Neuronal stem cell (in vitro differentiated cells): ENCODE measurements at regions not wholly inside any gene's neighbourhood (a gene's known extent, or its start where the extent isn't known, plus 50 kb on each side); places are given as distances from the start of the nearest gene placed in this dataset.
A peak's percentile ranks its signal among the peaks of the same experiment; 100 is the strongest.

Experiments
- DNase-seq: peaks from one replicate; pipeline ENCODE4 v3.0.0-alpha.2; 2013; ENCODE audit warnings: low spot score
- H2AFZ ChIP-seq: one replicate; pipeline ENCODE4 v1.6.1; 2013; ENCODE audit warnings: mild to moderate bottlenecking, low read length, inconsistent platforms
- H2AK5ac ChIP-seq: 2 replicates; pipeline ENCODE4 v1.6.1; 2013; ENCODE audit warnings: low read depth, mild to moderate bottlenecking, inconsistent platforms, low read length, moderate library complexity, mixed read lengths
- H2BK120ac ChIP-seq: 2 replicates; pipeline ENCODE4 v1.6.1; 2013; ENCODE audit warnings: low read depth, mild to moderate bottlenecking, inconsistent platforms, low read length, moderate library complexity, mixed read lengths
- H2BK12ac ChIP-seq: one replicate; pipeline ENCODE4 v1.6.1; 2013; ENCODE audit warnings: low read length, inconsistent platforms
- H2BK15ac ChIP-seq: 2 replicates; pipeline ENCODE4 v1.6.1; 2013; ENCODE audit warnings: mild to moderate bottlenecking, low read length, inconsistent platforms, mixed read lengths
- H2BK5ac ChIP-seq: one replicate; pipeline ENCODE4 v1.6.1; 2013; ENCODE audit warnings: inconsistent platforms, mild to moderate bottlenecking, low read length, moderate library complexity
- H3K14ac ChIP-seq: one replicate; pipeline ENCODE4 v1.6.1; 2013; ENCODE audit warnings: low read length, inconsistent platforms
- H3K18ac ChIP-seq: 2 replicates; pipeline ENCODE4 v1.6.1; 2013; ENCODE audit warnings: low read length, inconsistent platforms
- H3K23ac ChIP-seq: 2 replicates; pipeline ENCODE4 v1.6.1; 2013; ENCODE audit warnings: low read depth, mild to moderate bottlenecking, mixed read lengths, low read length, inconsistent platforms; ENCODE audit not compliant: poor library complexity
- H3K27ac ChIP-seq: replicated peaks from 3 replicates; pipeline ENCODE4 v1.5.1; 2013; ENCODE audit warnings: low read length, inconsistent platforms
- H3K27me3 ChIP-seq, 3 experiments: 2 replicates each; pipeline ENCODE4 v1.6.1; 2013; ENCODE audit warnings: low read length in 3 of 3, mild to moderate bottlenecking in 2 of 3, inconsistent platforms in 1 of 3, low read depth in 1 of 3, mixed read lengths in 1 of 3, moderate library complexity in 1 of 3; ENCODE audit not compliant: control insufficient read depth in 3 of 3, insufficient read depth in 3 of 3
- H3K36me3 ChIP-seq, 2 donors: replicated peaks in 1 of 2; 2 replicates each; pipeline ENCODE4 v1.6.1; 2013; ENCODE audit warnings: low read length in 2 of 2; ENCODE audit not compliant: control insufficient read depth in 2 of 2, insufficient read depth in 2 of 2
- H3K4ac ChIP-seq: 2 replicates; pipeline ENCODE4 v1.6.1; 2013; ENCODE audit warnings: inconsistent platforms, mild to moderate bottlenecking, low read length, moderate library complexity
- H3K4me1 ChIP-seq, 2 donors: 1 replicate in 1 of 2; 2 replicates in 1 of 2; pipeline ENCODE4 v1.6.1; 2013; ENCODE audit warnings: low read length in 2 of 2, low read depth in 1 of 2; ENCODE audit not compliant: control insufficient read depth in 2 of 2, insufficient read depth in 1 of 2
- H3K4me2 ChIP-seq: one replicate; pipeline ENCODE4 v1.6.1; 2013; ENCODE audit warnings: mild to moderate bottlenecking, low read length, inconsistent platforms; ENCODE audit not compliant: insufficient read depth, poor library complexity, severe bottlenecking
- H3K4me3 ChIP-seq, 2 donors: 2 replicates each; pipeline ENCODE4 v1.5.1; 2013; ENCODE audit warnings: low read length in 2 of 2, mild to moderate bottlenecking in 2 of 2, inconsistent platforms in 1 of 2, moderate library complexity in 1 of 2
- H3K79me1 ChIP-seq: one replicate; pipeline ENCODE4 v1.6.1; 2013; ENCODE audit warnings: low read depth, mild to moderate bottlenecking, inconsistent platforms, low read length, moderate library complexity
- H3K9ac ChIP-seq: one replicate; pipeline ENCODE4 v1.6.1; 2013; ENCODE audit warnings: mild to moderate bottlenecking, low read depth, low read length, inconsistent platforms; ENCODE audit not compliant: poor library complexity
- H3K9me3 ChIP-seq, 2 donors: replicated peaks in 1 of 2; 2 replicates each; pipeline versions ENCODE3 to v1.6.1; 2013; ENCODE audit warnings: low read length in 2 of 2, mild to moderate bottlenecking in 2 of 2, inconsistent platforms in 1 of 2, low read depth in 1 of 2, mixed read lengths in 1 of 2, moderate library complexity in 1 of 2; ENCODE audit not compliant: control insufficient read depth in 2 of 2, insufficient read depth in 1 of 2
- H4K8ac ChIP-seq: one replicate; pipeline ENCODE4 v1.6.1; 2013; ENCODE audit warnings: low read depth, mild to moderate bottlenecking, inconsistent platforms, low read length, moderate library complexity
- H4K91ac ChIP-seq: one replicate; pipeline ENCODE4 v1.6.1; 2013; ENCODE audit warnings: low read length, low read depth, mild to moderate bottlenecking, inconsistent platforms; ENCODE audit not compliant: poor library complexity
- WGBS, 2 donors: extraction: QIAGEN DNeasy Blood & Tissue Kit; methylation state at CpG; one replicate each; pipeline ENCODE4 v1.1.7; 2013; ENCODE audit warnings: missing lambda C conversion rate in 2 of 2, mixed read lengths in 1 of 2; ENCODE audit not compliant: insufficient read length in 2 of 2, insufficient replicate concordance in 1 of 2; ENCODE audit errors: extremely low coverage in 2 of 2; 5-methylcytosine and 5-hydroxymethylcytosine counted together

DNA sequence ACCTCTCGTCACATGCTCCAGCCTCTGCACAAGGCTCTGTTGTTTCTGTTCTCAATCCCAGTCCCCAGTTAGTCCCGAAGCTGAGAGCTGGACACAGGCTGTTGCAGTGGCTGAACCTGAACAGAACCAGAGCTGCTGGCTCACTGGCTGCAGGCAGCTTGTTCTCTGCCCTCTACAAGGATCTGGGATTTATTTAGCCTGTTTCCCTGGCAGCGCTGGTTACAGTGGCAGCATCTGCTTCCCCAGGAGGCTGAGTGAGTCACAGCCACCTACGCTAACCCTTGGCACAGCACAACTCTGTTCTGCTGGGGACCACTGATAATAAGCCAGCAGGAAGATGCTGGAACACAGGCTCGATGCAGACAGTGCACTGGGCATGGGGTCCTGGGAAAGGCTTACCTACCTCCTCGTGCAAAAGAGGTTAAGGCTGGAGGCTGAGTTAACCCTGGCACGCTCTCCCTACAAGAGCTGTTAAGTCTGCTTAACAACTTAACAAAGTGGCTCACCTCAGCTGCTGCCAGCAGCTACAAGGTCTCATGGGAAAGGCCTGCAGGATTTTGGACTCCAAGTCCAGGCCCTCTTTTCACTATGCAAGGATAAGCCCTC lies 299.6 kb downstream of the PCNX1 start:
- no CpG with 5 or more reads among the region's 7 CpGs for WGBS, 2 donors

DNA sequence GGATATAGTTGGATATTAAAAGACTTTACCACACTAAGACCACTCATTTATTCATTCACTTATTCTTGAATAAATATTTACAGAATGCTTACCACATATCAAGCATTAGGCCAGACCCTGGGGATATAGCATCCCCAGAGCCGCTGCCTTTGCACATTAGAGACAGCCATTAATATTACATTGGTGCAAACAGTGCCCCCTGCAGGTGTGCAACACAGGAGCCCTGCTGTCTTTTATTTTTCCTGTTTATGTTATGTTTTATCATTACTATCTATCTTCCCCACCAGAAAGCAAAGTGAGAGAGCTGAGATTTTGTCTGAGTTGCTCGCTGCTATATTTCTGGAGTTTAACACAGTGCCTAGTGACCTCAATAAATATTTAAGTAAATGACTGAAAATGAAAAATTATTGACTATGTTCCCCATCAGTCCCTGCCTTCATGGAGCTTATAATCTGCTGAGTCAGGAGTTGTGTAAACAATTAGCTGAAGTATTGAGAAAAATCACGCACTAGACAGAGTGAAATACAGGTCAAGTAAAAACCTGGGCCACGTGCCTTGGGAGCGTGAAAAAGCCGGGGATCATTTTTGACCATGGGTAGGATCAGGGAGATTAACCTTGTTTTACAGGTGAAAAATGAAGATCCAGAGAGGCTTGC lies 301.6 kb downstream of the PCNX1 start:
- no peak for DNase-seq
- Histone ChIP-seq H3K4ac (no peak overlapping the region), H4K91ac (no peak overlapping the region), H3K27ac (no peak overlapping the region), H3K23ac (no peak overlapping the region), H3K18ac (no peak overlapping the region), H3K4me3 (no peak overlapping the region), H3K79me1 (no peaks in the 10 kb centered on the region), H2BK12ac (no peak overlapping the region), H2AFZ (no peak overlapping the region), H3K9ac (no peak overlapping the region), H3K4me2 (no peak overlapping the region), H3K4me1 (peaks cover 4 to 6% of the 10 kb centered on the region in 2 donors), H2BK15ac (no peak overlapping the region), H4K8ac (no peak overlapping the region), H3K36me3 (no peaks in the 10 kb centered on the region), H2AK5ac (no peak overlapping the region), H3K27me3 (no peaks in the 10 kb centered on the region), H2BK5ac (no peak overlapping the region), H3K9me3 (no peaks in the 10 kb centered on the region), H2BK120ac (no peak overlapping the region), H3K14ac (no peak overlapping the region)
- no CpG with 5 or more reads among the region's 6 CpGs for WGBS, 2 donors

More for the DNA sequence above, 299.6 kb downstream of the PCNX1 start:
- Histone ChIP-seq H4K8ac (no peak overlapping the region), H3K4ac (no peak overlapping the region), H3K4me2 (no peak overlapping the region), H3K27me3 (no peaks in the 10 kb centered on the region), H2BK5ac (no peak overlapping the region), H3K9me3 (no peaks in the 10 kb centered on the region), H3K14ac (no peak overlapping the region), H4K91ac (no peak overlapping the region), H2AK5ac (no peak overlapping the region), H3K36me3 (no peaks in the 10 kb centered on the region), H2AFZ (no peak overlapping the region), H3K79me1 (no peaks in the 10 kb centered on the region), H2BK120ac (no peak overlapping the region), H3K27ac (no peak overlapping the region), H3K4me1 (peaks cover 0 to 3% of the 10 kb centered on the region in 2 donors), H2BK12ac (no peak overlapping the region), H3K18ac (no peak overlapping the region), H2BK15ac (no peak overlapping the region), H3K23ac (no peak overlapping the region), H3K9ac (no peak overlapping the region), H3K4me3 (no peak overlapping the region)
- DNase-seq = no peak

DNA sequence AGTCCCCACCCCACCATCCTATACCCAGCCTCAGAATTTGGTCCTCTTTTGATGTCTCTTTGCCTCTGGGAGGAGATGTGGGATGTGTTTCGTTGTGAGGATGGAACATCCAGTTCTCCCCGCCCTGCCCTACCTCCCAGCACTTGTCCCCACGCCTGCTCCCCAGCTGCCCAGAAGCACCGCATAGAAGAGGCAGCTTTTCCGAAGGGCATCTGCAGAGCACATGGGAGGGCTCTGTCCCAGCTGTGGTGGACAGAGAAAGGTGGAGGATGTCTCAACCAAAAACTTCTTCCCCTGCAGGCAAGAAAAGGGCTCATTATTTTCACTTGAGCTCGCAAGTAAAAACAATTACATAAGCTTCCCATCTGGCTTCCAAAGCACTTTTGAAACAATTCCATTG lies 302.6 kb downstream of the PCNX1 start:
- Histone ChIP-seq H3K18ac (peak overlapping the region; percentile 31), H3K4me1 (peaks cover 4 to 6% of the 10 kb centered on the region in 2 donors), H3K79me1 (no peaks in the 10 kb centered on the region), H2AFZ (no peak overlapping the region), H3K27ac (no peak overlapping the region), H2AK5ac (no peak overlapping the region), H2BK15ac (no peak overlapping the region), H3K4me2 (no peak overlapping the region), H4K91ac (no peak overlapping the region), H3K27me3 (no peaks in the 10 kb centered on the region), H4K8ac (no peak overlapping the region), H3K4ac (no peak overlapping the region), H3K4me3 (no peak overlapping the region), H2BK5ac (no peak overlapping the region), H3K36me3 (no peaks in the 10 kb centered on the region), H3K23ac (no peak overlapping the region), H3K9ac (no peak overlapping the region), H2BK120ac (no peak overlapping the region), H3K9me3 (no peaks in the 10 kb centered on the region), H2BK12ac (no peak overlapping the region), H3K14ac (no peak overlapping the region)
- no CpG with 5 or more reads among the region's 6 CpGs for WGBS, 2 donors
- no peak for DNase-seq

DNA sequence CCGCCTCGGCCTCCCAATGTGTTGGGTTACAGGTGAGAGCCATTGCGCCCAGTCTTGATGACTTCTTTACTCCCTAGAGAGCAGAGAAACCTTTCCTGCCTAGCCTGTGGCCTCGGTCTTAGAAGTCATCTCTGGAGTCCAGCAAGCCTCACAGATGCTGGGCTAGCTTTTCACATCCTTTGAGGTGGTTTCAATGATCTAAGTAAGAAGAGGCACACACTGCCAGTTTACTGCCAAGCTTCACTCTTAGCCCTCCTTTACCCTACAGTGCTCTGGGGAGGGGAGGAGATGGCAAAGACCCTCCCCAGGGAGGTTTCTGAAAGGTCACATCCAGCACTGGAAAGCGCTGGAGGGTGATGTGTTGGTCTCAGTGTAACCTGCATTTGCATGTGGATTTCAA lies 304.8 kb downstream of the PCNX1 start:
- no peak overlapping the region for H3K4ac ChIP-seq
- peak overlapping the region; percentile 39 for H3K18ac ChIP-seq
- no peak overlapping the region for H3K23ac ChIP-seq
- H3K27me3 ChIP-seq = no peaks in the 10 kb centered on the region
- H3K14ac ChIP-seq = no peak overlapping the region
- H3K9me3 ChIP-seq = peaks cover 0 to 2% of the 10 kb centered on the region in 2 donors
- no peak overlapping the region for H3K4me3 ChIP-seq
- no CpG with 5 or more reads among the region's 5 CpGs for WGBS, 2 donors
- no peak overlapping the region for H2BK120ac ChIP-seq
- H3K4me1 ChIP-seq = peaks cover 4 to 6% of the 10 kb centered on the region in 2 donors
- no peak for DNase-seq
- no peak overlapping the region for H2BK12ac ChIP-seq
- no peak overlapping the region for H4K8ac ChIP-seq
- peak overlapping the region; percentile 85 for H2AFZ ChIP-seq
- no peak overlapping the region for H2BK5ac ChIP-seq
- no peaks in the 10 kb centered on the region for H3K36me3 ChIP-seq
- no peak overlapping the region for H3K4me2 ChIP-seq
- no peak overlapping the region for H3K9ac ChIP-seq
- no peak overlapping the region for H3K27ac ChIP-seq
- H2BK15ac ChIP-seq = no peak overlapping the region
- no peak overlapping the region for H2AK5ac ChIP-seq
- H3K79me1 ChIP-seq = no peaks in the 10 kb centered on the region
- no peak overlapping the region for H4K91ac ChIP-seq
